GM12873 (cell line): ENCODE measurements at regions not wholly inside any gene's neighbourhood (a gene's known extent, or its start where the extent isn't known, plus 50 kb on each side); places are given as distances from the start of the nearest gene placed in this dataset.

Experiments
- CTCF ChIP-seq: IDR thresholded peaks from 2 replicates; pipeline ENCODE4 v1.5.1; 2012; ENCODE audit warnings: low read depth, mild to moderate bottlenecking, moderate library complexity, low read length, control low read depth; ENCODE audit not compliant: insufficient read depth; ENCODE audit errors: missing control alignments

- no peak for TF ChIP-seq CTCF
These were observed 64.6 kb upstream of the CAST start for GRCh38 chr5:96597438-96598020.

- TF ChIP-seq CTCF = no peak
These were observed 61.0 kb upstream of the CAST start for GRCh38 chr5:96601200-96601599.

GRCh38 chr5:96601715-96602244 lies 60.4 kb upstream of the CAST start:
- peak; percentile 82 for TF ChIP-seq CTCF

- TF ChIP-seq CTCF = no peak
These were observed 59.4 kb upstream of the CAST start for GRCh38 chr5:96602776-96603175.

- TF ChIP-seq CTCF = no peak
These were observed 56.9 kb upstream of the CAST start for GRCh38 chr5:96605144-96605837.

GRCh38 chr5:96609369-96609768 lies 52.8 kb upstream of the CAST start:
- no peak for TF ChIP-seq CTCF

GRCh38 chr5:96610747-96611146 lies 51.4 kb upstream of the CAST start:
- no peak for TF ChIP-seq CTCF
